NB4 (cell line): ENCODE measurements at regions not wholly inside any gene's neighbourhood (a gene's known extent, or its start where the extent isn't known, plus 50 kb on each side); places are given as distances from the start of the nearest gene placed in this dataset.

Experiments used
- DNase-seq: peaks from one replicate; pipeline ENCODE4 v3.0.0; 2010; ENCODE audit warnings: low read depth
- H3K4me3 ChIP-seq: one replicate; pipeline ENCODE4 v1.5.1; 2011; ENCODE audit warnings: mild to moderate bottlenecking, low read depth, low read length, moderate library complexity
- CTCF ChIP-seq: IDR thresholded peaks from one replicate; pipeline ENCODE4 v1.5.1; 2012; ENCODE audit warnings: low read depth, low read length
- MAX ChIP-seq: IDR thresholded peaks from 2 replicates; pipeline ENCODE4 v1.6.1; 2011; ENCODE audit warnings: low read depth, low read length
- MYC ChIP-seq: IDR thresholded peaks from 2 replicates; pipeline ENCODE4 v1.6.1; 2011; ENCODE audit warnings: low read depth, low read length
- POLR2A ChIP-seq: IDR thresholded peaks from 2 replicates; pipeline ENCODE4 v1.6.1; 2011; ENCODE audit warnings: mild to moderate bottlenecking; ENCODE audit not compliant: insufficient read length; ENCODE audit errors: extremely low read depth

- H3K4me3 ChIP-seq, result no peak overlapping the region
- no peak for DNase-seq
- TF ChIP-seq MYC, result no peak
- TF ChIP-seq POLR2A, result no peak
- no peak for TF ChIP-seq MAX
- TF ChIP-seq CTCF, result no peak
Observed at GRCh38 chr17:13078591-13079385, 61.0 kb upstream of the ELAC2 start.

GRCh38 chr17:13076905-13077304 is 59.1 kb upstream of the ELAC2 start:
- no peak for TF ChIP-seq CTCF
- no peak for TF ChIP-seq POLR2A
- no peak for TF ChIP-seq MYC
- TF ChIP-seq MAX, result no peak
- no peak overlapping the region for H3K4me3 ChIP-seq
- DNase-seq, result no peak

- no peak for TF ChIP-seq CTCF
- no peak for TF ChIP-seq POLR2A
- TF ChIP-seq MAX, result no peak
- no peak for TF ChIP-seq MYC
- peak; percentile 43 for DNase-seq
- no peak overlapping the region for H3K4me3 ChIP-seq
Observed at GRCh38 chr17:13074026-13074425, 56.2 kb upstream of the ELAC2 start.

- TF ChIP-seq MYC (no peak), MAX (no peak)
- H3K4me3 ChIP-seq, result no peak overlapping the region
- no peak for DNase-seq
Observed at GRCh38 chr17:13073018-13073417, 55.2 kb upstream of the ELAC2 start.

GRCh38 chr17:13070732-13071131 is 52.9 kb upstream of the ELAC2 start:
- TF ChIP-seq CTCF, result no peak
- no peak for TF ChIP-seq POLR2A
- no peak for TF ChIP-seq MAX
- no peak for TF ChIP-seq MYC
- no peak overlapping the region for H3K4me3 ChIP-seq
- DNase-seq, result no peak

GRCh38 chr17:13067629-13068303 is 49.9 kb upstream of the ELAC2 start:
- no peak overlapping the region for H3K4me3 ChIP-seq
- TF ChIP-seq MYC (no peak), POLR2A (no peak), CTCF (no peak), MAX (no peak)
- no peak for DNase-seq
